OCI-LY1 (cell line): ENCODE measurements at regions not wholly inside any gene's neighbourhood (a gene's known extent, or its start where the extent isn't known, plus 50 kb on each side); places are given as distances from the start of the nearest gene placed in this dataset.

Source experiments
- H2AFZ ChIP-seq: fragments of 200-600 bp; sonication (generic), shearing (Covaris generic); 2 replicates; pipeline ENCODE4 v1.6.0; 2014; ENCODE audit warnings: antibody characterized with exemption, mild to moderate bottlenecking, low read length
- H3F3A ChIP-seq: fragments of 200-600 bp; sonication (generic), shearing (Covaris generic); 2 replicates; pipeline ENCODE4 v1.6.0; 2014; ENCODE audit warnings: mild to moderate bottlenecking, antibody characterized with exemption, low read length, moderate library complexity; ENCODE audit not compliant: insufficient read depth
- H3K27ac ChIP-seq: fragments of 200-600 bp; sonication (generic); 2 replicates; pipeline ENCODE4 v1.5.1; 2014; ENCODE audit warnings: low read length, mixed run types, mild to moderate bottlenecking, low read depth; ENCODE audit not compliant: poor library complexity, severe bottlenecking
- H3K27me3 ChIP-seq: fragments of 200-600 bp; sonication (generic); 2 replicates; pipeline ENCODE4 v1.6.0; 2014; ENCODE audit warnings: antibody characterized with exemption, mild to moderate bottlenecking, low read length, moderate library complexity; ENCODE audit not compliant: insufficient read depth
- H3K36me3 ChIP-seq: fragments of 200-600 bp; sonication (generic); 2 replicates; pipeline ENCODE4 v1.6.1; 2014; ENCODE audit warnings: mild to moderate bottlenecking, antibody characterized with exemption, low read length, moderate library complexity, mixed read lengths; ENCODE audit not compliant: insufficient read depth
- H3K4me1 ChIP-seq: fragments of 200-600 bp; sonication (generic); 2 replicates; pipeline ENCODE4 v1.5.1; 2014; ENCODE audit warnings: mild to moderate bottlenecking, low read length, moderate library complexity; ENCODE audit not compliant: insufficient read depth, severe bottlenecking
- H3K4me2 ChIP-seq: fragments of 200-600 bp; sonication (generic), shearing (Covaris generic); 2 replicates; pipeline ENCODE4 v1.6.1; 2014; ENCODE audit warnings: low read length
- H3K4me3 ChIP-seq: fragments of 200-600 bp; sonication (generic); 2 replicates; pipeline ENCODE4 v1.5.1; 2014; ENCODE audit warnings: low read length, low read depth, mild to moderate bottlenecking, mixed read lengths; ENCODE audit not compliant: poor library complexity, severe bottlenecking
- H3K79me2 ChIP-seq: fragments of 200-600 bp; shearing (Covaris generic); 2 replicates; pipeline ENCODE4 v1.6.1; 2016; ENCODE audit warnings: mixed run types, low read length, mixed read lengths; ENCODE audit not compliant: insufficient read depth
- H3K9ac ChIP-seq: fragments of 200-600 bp; sonication (generic), shearing (Covaris generic); 2 replicates; pipeline ENCODE4 v1.6.1; 2014; ENCODE audit warnings: mild to moderate bottlenecking, low read length, mixed read lengths
- H3K9me2 ChIP-seq: fragments of 200-600 bp; sonication (generic), shearing (Covaris generic); 2 replicates; pipeline ENCODE4 v1.6.1; 2014; ENCODE audit warnings: low read depth, mild to moderate bottlenecking, low read length, mixed read lengths
- H3K9me3 ChIP-seq: fragments of 200-600 bp; shearing (Covaris generic); 2 replicates; pipeline ENCODE4 v1.6.1; 2014; ENCODE audit warnings: low read length, mixed read lengths
- H4K20me1 ChIP-seq: fragments of 200-600 bp; sonication (generic), shearing (Covaris generic); 2 replicates; pipeline ENCODE4 v1.6.0; 2016; ENCODE audit warnings: mild to moderate bottlenecking, low read length; ENCODE audit not compliant: insufficient read depth
- CTCF ChIP-seq: fragments of 200-600 bp; sonication (generic), shearing (Covaris generic); IDR thresholded peaks from 2 replicates; pipeline ENCODE4 v1.5.1; 2017; ENCODE audit warnings: mild to moderate bottlenecking, antibody characterized with exemption, low read length, moderate library complexity, mixed read lengths
- EZH2 ChIP-seq: fragments of 200-600 bp; sonication (generic), shearing (Covaris generic); IDR thresholded peaks from 2 replicates; pipeline ENCODE4 v1.8.0; 2017; ENCODE audit warnings: borderline replicate concordance, mixed run types, mild to moderate bottlenecking, antibody characterized with exemption, low read length, moderate library complexity, mixed read lengths

- no peak overlapping the region for H3K4me2 ChIP-seq
- H3K79me2 ChIP-seq, result no peaks in the 10 kb centered on the region
- no peak overlapping the region for H3K9ac ChIP-seq
- no peaks in the 10 kb centered on the region for H3K4me1 ChIP-seq
- H3K9me3 ChIP-seq, result no peaks in the 10 kb centered on the region
- no peaks in the 10 kb centered on the region for H3K9me2 ChIP-seq
- H3K27me3 ChIP-seq, result no peaks in the 10 kb centered on the region
- no peak overlapping the region for H2AFZ ChIP-seq
- H3F3A ChIP-seq, result no peaks in the 10 kb centered on the region
- no peaks in the 10 kb centered on the region for H4K20me1 ChIP-seq
- no peak overlapping the region for H3K4me3 ChIP-seq
- H3K36me3 ChIP-seq, result no peaks in the 10 kb centered on the region
- TF ChIP-seq CTCF (no peak), EZH2 (no peak)
- H3K27ac ChIP-seq, result no peak overlapping the region
Measured at GRCh38 chr18:77815666-77816338, 566.2 kb downstream of the GALR1 start.

- no peaks in the 10 kb centered on the region for H3K36me3 ChIP-seq
- no peaks in the 10 kb centered on the region for H3K27me3 ChIP-seq
- H2AFZ ChIP-seq, result no peak overlapping the region
- no peak overlapping the region for H3K4me3 ChIP-seq
- no peaks in the 10 kb centered on the region for H3F3A ChIP-seq
- no peak overlapping the region for H3K27ac ChIP-seq
- no peak overlapping the region for H3K4me2 ChIP-seq
- no peaks in the 10 kb centered on the region for H3K4me1 ChIP-seq
- H4K20me1 ChIP-seq, result no peaks in the 10 kb centered on the region
- no peak for TF ChIP-seq CTCF
- no peak for TF ChIP-seq EZH2
- H3K79me2 ChIP-seq, result no peaks in the 10 kb centered on the region
- no peaks in the 10 kb centered on the region for H3K9me3 ChIP-seq
- H3K9ac ChIP-seq, result no peak overlapping the region
- no peaks in the 10 kb centered on the region for H3K9me2 ChIP-seq
Measured at GRCh38 chr18:77818328-77818727, 568.7 kb downstream of the GALR1 start.

GRCh38 chr18:77820472-77820871 is 570.8 kb downstream of the GALR1 start:
- no peaks in the 10 kb centered on the region for H3K4me1 ChIP-seq
- no peak for TF ChIP-seq CTCF
- no peak for TF ChIP-seq EZH2
- H3K27ac ChIP-seq, result no peak overlapping the region
- H3K9ac ChIP-seq, result no peak overlapping the region
- peaks cover 4% of the 10 kb centered on the region; the same call in 1 of the 2 replicates for H3K27me3 ChIP-seq
- no peak overlapping the region for H3K4me2 ChIP-seq
- no peaks in the 10 kb centered on the region for H3K9me2 ChIP-seq
- H3K9me3 ChIP-seq, result no peaks in the 10 kb centered on the region
- no peak overlapping the region for H2AFZ ChIP-seq
- no peaks in the 10 kb centered on the region for H3K79me2 ChIP-seq
- no peak overlapping the region for H3K4me3 ChIP-seq
- H3F3A ChIP-seq, result no peaks in the 10 kb centered on the region
- H4K20me1 ChIP-seq, result no peaks in the 10 kb centered on the region
- H3K36me3 ChIP-seq, result no peaks in the 10 kb centered on the region
